HL-60 (cell line): ENCODE measurements at regions not wholly inside any gene's neighbourhood (a gene's known extent, or its start where the extent isn't known, plus 50 kb on each side); places are given as distances from the start of the nearest gene placed in this dataset.

ENCODE experiments used
- DNase-seq, 2 experiments: peaks; one replicate each; pipeline ENCODE4 v3.0.0-alpha.2; 2010 to 2020; ENCODE audit warnings: low read depth in 1 of 2, low spot score in 1 of 2
- H3K27ac ChIP-seq: fragments of 250-450 bp; sonication (Bioruptor Pico); replicated peaks from 2 replicates; pipeline ENCODE4 v1.5.1; 2020; ENCODE audit warnings: mild to moderate bottlenecking, moderate library complexity
- H3K27me3 ChIP-seq: fragments of 250-450 bp; sonication (Bioruptor Pico); 2 replicates; pipeline ENCODE4 v1.5.1; 2021; ENCODE audit warnings: mild to moderate bottlenecking, moderate library complexity; ENCODE audit not compliant: insufficient read depth, poor library complexity, severe bottlenecking
- H3K4me3 ChIP-seq: replicated peaks from 2 replicates; pipeline ENCODE4 v1.5.1; 2011; ENCODE audit warnings: mild to moderate bottlenecking, control low read depth, low read length; ENCODE audit not compliant: insufficient read depth
- GABPA ChIP-seq: IDR thresholded peaks from 2 replicates; pipeline ENCODE4 v1.6.1; 2012; ENCODE audit warnings: low read depth
- POLR2AphosphoS5 ChIP-seq: IDR thresholded peaks from 2 replicates; pipeline ENCODE4 v1.6.1; 2012; ENCODE audit warnings: low read depth
- SPI1 ChIP-seq: IDR thresholded peaks from 2 replicates; pipeline ENCODE4 v1.6.1; 2012; ENCODE audit warnings: low read depth, mild to moderate bottlenecking, borderline replicate concordance
- TF ChIP-seq, protein P1 (sequence below): IDR thresholded peaks from one replicate; pipeline ENCODE4 v1.5.1; 2011; ENCODE audit warnings: low read length, control low read depth, inconsistent platforms; ENCODE audit not compliant: insufficient read depth
- TF ChIP-seq, protein P2 (sequence below): IDR thresholded peaks from 2 replicates; pipeline ENCODE4 v1.6.1; 2012; ENCODE audit warnings: low read depth; ENCODE audit not compliant: insufficient replicate concordance

DNA sequence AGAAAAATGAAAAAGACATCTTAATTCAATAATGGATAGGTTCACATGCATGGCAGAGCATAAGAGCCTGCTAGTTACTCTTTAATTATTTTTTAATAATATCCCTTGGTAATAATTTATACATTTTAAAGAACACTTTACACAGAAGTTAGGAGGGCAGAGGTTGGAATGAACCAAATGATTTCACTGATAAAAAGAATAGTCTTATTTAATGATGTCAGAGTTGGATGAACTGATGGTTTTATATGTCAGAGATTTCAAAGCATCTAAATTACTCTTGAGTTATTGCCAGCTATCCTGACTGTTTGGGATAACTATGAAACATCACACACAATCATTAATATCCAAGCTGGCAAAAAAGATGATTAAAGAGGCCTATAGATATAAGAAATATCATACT is 244.8 kb downstream of the CSNK1G3 start:
- H3K27ac ChIP-seq = no peak overlapping the region
- TF ChIP-seq SPI1 = no peak
- TF ChIP-seq, protein P1, sequence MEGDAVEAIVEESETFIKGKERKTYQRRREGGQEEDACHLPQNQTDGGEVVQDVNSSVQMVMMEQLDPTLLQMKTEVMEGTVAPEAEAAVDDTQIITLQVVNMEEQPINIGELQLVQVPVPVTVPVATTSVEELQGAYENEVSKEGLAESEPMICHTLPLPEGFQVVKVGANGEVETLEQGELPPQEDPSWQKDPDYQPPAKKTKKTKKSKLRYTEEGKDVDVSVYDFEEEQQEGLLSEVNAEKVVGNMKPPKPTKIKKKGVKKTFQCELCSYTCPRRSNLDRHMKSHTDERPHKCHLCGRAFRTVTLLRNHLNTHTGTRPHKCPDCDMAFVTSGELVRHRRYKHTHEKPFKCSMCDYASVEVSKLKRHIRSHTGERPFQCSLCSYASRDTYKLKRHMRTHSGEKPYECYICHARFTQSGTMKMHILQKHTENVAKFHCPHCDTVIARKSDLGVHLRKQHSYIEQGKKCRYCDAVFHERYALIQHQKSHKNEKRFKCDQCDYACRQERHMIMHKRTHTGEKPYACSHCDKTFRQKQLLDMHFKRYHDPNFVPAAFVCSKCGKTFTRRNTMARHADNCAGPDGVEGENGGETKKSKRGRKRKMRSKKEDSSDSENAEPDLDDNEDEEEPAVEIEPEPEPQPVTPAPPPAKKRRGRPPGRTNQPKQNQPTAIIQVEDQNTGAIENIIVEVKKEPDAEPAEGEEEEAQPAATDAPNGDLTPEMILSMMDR = no peak
- H3K4me3 ChIP-seq = no peak overlapping the region
- no peaks in the 10 kb centered on the region for H3K27me3 ChIP-seq
- DNase-seq = no peak

DNA sequence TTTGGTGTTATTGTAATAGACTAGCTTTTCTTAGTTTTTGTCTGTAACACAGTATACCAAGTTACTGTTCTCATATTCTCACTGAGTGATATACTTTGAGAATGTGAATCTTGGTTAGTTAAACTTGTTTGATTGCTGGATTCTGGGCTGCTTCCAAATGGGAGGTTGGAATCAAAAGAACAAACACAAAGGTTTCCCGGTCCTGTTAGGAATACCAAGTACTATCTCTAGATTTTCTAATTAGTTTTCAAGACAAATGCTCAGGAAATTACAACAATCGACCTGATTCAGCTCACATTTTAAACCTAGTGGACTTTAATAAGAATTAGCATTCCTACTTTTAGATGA is 244.3 kb downstream of the CSNK1G3 start:
- Histone ChIP-seq H3K27me3 (no peaks in the 10 kb centered on the region), H3K4me3 (no peak overlapping the region), H3K27ac (no peak overlapping the region)
- DNase-seq = no peak
- TF ChIP-seq GABPA = no peak
- no peak for TF ChIP-seq POLR2AphosphoS5
- TF ChIP-seq, protein P2, sequence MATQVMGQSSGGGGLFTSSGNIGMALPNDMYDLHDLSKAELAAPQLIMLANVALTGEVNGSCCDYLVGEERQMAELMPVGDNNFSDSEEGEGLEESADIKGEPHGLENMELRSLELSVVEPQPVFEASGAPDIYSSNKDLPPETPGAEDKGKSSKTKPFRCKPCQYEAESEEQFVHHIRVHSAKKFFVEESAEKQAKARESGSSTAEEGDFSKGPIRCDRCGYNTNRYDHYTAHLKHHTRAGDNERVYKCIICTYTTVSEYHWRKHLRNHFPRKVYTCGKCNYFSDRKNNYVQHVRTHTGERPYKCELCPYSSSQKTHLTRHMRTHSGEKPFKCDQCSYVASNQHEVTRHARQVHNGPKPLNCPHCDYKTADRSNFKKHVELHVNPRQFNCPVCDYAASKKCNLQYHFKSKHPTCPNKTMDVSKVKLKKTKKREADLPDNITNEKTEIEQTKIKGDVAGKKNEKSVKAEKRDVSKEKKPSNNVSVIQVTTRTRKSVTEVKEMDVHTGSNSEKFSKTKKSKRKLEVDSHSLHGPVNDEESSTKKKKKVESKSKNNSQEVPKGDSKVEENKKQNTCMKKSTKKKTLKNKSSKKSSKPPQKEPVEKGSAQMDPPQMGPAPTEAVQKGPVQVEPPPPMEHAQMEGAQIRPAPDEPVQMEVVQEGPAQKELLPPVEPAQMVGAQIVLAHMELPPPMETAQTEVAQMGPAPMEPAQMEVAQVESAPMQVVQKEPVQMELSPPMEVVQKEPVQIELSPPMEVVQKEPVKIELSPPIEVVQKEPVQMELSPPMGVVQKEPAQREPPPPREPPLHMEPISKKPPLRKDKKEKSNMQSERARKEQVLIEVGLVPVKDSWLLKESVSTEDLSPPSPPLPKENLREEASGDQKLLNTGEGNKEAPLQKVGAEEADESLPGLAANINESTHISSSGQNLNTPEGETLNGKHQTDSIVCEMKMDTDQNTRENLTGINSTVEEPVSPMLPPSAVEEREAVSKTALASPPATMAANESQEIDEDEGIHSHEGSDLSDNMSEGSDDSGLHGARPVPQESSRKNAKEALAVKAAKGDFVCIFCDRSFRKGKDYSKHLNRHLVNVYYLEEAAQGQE = no peak
- TF ChIP-seq SPI1 = no peak
- TF ChIP-seq, protein P1 = no peak

DNA sequence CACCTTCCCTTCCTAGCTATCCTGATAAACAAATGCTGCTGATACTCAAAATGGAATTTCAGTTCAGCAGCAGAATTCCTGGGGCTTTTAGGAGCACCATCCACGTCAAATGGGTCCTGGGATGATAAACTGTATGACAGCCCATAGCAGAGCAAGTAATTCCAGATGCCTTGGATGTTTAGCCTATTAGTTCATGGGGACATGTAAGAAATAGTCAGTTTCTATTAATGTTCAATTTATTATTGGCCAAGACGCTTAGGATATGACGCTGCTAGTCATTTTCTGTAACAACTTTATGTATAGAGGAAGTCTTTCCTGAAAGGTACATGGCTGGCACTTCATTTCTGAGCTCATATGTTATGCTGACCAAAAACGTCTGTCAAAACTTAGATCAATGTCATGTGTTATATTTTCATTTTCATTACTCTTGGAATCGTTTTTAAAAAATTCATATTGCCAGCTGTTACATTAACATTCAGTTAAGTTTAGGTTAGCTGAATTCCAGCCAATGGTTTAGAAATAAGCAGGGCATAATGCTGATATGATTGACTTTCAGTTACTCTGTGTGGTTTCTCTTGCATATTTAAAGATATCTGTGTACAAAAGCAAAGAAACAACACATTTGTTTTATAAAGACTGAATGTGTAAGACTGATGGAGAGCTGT is 243.8 kb downstream of the CSNK1G3 start:
- H3K27ac ChIP-seq = no peak overlapping the region
- no peak for DNase-seq
- H3K4me3 ChIP-seq = no peak overlapping the region
- H3K27me3 ChIP-seq = no peaks in the 10 kb centered on the region
- TF ChIP-seq, protein P1 = no peak
- TF ChIP-seq, protein P2 = no peak
- TF ChIP-seq POLR2AphosphoS5 (no peak), SPI1 (no peak), GABPA (no peak)

DNA sequence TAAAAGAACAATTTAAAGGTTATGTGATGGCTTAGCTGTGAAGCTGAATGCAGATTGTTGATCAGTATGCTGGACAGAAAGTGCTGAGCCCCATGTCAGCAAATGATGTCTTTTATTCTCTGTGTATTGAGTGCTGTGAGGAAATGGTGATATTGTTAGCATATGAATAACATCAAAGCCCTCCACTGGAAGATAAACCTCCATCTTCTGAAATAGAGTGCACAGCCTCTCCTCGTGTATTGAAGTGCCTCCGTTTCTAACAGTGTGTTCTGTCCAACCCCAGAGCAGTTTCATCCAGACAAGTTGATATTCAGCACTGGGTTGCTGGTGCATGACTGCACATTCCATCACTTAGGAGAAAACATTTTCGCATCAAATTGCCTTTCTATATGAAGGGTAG is 242.9 kb downstream of the CSNK1G3 start:
- no peak overlapping the region for H3K27ac ChIP-seq

More for the DNA sequence above, 242.9 kb downstream of the CSNK1G3 start:
- Histone ChIP-seq H3K27me3 (no peaks in the 10 kb centered on the region), H3K4me3 (no peak overlapping the region)
- no peak for TF ChIP-seq GABPA
- TF ChIP-seq POLR2AphosphoS5 = no peak
- TF ChIP-seq, protein P2 = no peak
- TF ChIP-seq, protein P1 = no peak
- no peak for TF ChIP-seq SPI1
- DNase-seq = no peak
